Erythroblast (primary cell): ENCODE measurements at regions not wholly inside any gene's neighbourhood (a gene's known extent, or its start where the extent isn't known, plus 50 kb on each side); places are given as distances from the start of the nearest gene placed in this dataset.

ENCODE experiments used
- DNase-seq, 2 experiments: peaks; one replicate each; lab custom pipeline; 2025; lab: John Stamatoyannopoulos, UW
- GATA1 ChIP-seq: IDR thresholded peaks from 2 replicates; pipeline ENCODE4 v1.6.1; 2011; ENCODE audit warnings: low read depth, mild to moderate bottlenecking, control low read depth, low read length, moderate library complexity
- POLR2A ChIP-seq: IDR thresholded peaks from 2 replicates; pipeline ENCODE4 v1.6.1; 2011; ENCODE audit warnings: mild to moderate bottlenecking, low read length

DNA sequence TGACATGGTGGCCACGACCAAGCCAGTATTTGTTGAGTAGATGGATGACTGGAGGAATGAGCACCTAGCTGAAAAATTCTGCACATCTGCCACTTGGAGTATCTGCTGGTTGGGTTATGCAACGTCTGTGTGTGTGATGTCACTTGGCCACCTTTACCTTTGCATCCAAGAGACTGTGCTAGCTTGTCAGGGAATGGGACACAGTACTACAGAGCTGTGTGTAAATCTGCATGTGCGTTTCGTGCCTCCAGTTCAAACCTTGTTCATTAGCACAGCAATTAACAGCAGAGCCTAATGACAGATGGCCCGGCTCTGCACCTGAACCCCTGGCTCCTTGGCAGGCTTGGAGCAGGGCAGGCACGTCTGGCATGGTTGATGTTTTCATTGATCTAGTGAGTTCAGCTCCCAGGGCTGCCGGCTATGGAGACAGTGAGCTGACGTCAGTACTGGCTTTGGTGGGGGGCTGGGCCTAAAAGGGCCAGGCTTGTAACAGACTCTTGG, 188.4 kb upstream of the NAV2 start:
- no peak for DNase-seq

DNA sequence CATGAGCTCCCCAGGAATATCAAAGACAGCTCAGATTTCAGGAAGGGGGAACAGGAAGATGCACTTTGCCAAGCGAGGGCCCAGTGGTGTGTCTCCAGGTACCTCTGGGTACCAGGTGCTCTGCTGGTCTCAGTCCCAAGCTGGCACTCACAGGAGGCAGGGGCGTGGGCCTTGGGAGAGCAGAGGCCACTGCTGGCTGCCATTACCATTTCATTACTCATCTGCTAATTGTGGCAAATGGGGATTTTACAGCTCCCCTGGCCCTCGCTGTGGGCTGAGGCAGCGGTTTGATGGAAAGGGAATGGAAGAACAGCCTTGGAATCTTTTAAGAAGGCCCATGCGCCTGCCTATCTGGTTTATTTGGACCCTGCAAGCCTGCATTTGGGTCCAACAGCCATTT, 192.0 kb upstream of the NAV2 start:
- DNase-seq = no peak
- no peak for TF ChIP-seq POLR2A
- no peak for TF ChIP-seq GATA1

More for the DNA sequence above, 188.4 kb upstream of the NAV2 start:
- TF ChIP-seq GATA1 = no peak
- no peak for TF ChIP-seq POLR2A

DNA sequence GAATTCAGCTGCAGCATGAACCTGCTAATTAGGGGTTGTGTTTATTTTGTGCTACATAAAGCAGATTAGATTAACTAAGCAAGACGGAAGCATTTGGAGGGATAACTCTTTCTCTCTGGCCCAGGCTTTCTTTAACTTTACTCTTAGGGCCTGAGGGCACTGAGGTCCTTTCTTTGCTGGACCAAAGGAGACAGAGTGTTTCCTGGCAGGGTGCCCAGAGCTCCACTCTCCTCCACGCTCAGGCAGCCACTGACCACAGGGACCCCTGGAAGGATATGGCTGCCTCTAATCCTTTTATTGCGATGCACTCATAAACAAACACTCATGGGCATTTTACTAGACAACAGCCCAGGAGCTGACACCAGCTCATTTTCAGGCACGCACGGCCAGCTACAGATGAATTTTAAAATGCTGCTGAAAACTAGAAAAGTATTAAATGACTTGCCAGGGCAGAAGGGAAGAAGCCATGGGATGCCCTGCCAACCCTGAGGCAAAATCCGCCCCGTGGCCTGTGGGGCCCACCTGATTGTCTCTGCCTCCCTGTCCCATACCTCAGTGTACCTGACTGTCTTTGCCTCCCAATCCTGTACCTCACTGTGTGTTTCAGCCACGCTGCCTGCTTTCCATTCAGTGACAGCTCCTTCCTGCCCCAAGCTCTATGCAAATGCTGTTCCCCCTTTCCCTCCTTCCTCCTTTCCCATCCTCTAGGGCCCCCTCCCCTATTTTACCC, 192.6 kb upstream of the NAV2 start:
- TF ChIP-seq GATA1 = no peak
- TF ChIP-seq POLR2A = no peak
- DNase-seq = no peak

DNA sequence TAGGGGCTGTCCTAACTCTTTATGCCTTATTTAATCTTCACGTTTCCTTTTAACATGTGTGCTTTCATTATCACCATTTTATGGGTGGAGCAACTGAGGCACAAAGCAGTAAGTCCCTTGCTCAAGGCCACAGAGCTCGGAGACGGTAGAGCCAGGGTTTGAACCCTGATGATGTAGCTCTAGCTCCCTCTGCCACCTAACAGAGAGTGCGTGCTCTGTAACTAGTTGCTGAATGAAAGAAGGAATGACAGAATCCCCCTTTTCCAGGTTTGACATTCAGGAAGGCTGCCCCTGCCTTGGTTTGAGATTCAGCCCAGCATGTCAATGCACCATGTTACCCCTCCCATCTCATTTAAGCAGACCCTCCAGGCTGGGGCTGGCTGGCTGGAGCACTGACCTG, 193.3 kb upstream of the NAV2 start:
- TF ChIP-seq POLR2A = no peak
- no peak for TF ChIP-seq GATA1
- no peak for DNase-seq

DNA sequence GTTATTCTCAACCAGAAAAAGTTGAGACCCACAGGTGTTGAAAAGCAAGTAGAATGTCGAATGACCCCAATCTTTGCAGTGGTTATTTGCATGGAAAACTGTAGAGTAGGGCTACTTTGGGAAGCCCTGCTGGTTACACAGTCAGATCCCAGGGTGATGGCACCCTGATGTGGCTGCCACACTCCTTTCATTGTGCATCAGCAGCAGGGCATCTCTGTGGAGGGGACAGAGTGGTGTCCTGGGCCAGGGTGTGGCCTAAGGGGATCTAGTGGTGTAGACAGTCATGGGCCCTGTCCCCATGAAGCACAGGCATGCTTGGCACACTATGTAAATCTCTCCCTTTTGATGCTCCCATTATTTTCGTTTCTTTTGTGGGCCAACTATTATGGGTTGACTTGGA, 199.4 kb upstream of the NAV2 start:
- no peak for DNase-seq
- TF ChIP-seq POLR2A (no peak), GATA1 (no peak)

DNA sequence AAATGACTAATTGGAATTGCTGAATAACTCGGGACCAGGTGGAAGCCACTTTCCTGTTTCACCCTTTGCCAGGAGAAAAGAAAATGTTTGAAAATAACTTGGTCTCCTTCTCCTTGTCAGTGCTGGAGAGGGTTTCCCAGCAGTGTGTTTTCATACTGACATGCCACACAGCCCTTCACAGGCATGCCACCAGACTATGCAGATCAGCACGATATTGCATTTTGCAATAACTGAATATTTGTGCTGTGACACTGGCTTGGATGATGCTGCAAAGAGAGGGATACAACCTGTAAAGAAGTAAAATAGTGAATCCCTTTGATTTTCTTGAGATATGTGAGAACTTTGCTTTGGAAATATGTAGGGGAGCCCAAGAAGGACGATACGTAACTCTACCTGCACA, 200.0 kb upstream of the NAV2 start:
- DNase-seq = no peak
- no peak for TF ChIP-seq GATA1
- TF ChIP-seq POLR2A = no peak

DNA sequence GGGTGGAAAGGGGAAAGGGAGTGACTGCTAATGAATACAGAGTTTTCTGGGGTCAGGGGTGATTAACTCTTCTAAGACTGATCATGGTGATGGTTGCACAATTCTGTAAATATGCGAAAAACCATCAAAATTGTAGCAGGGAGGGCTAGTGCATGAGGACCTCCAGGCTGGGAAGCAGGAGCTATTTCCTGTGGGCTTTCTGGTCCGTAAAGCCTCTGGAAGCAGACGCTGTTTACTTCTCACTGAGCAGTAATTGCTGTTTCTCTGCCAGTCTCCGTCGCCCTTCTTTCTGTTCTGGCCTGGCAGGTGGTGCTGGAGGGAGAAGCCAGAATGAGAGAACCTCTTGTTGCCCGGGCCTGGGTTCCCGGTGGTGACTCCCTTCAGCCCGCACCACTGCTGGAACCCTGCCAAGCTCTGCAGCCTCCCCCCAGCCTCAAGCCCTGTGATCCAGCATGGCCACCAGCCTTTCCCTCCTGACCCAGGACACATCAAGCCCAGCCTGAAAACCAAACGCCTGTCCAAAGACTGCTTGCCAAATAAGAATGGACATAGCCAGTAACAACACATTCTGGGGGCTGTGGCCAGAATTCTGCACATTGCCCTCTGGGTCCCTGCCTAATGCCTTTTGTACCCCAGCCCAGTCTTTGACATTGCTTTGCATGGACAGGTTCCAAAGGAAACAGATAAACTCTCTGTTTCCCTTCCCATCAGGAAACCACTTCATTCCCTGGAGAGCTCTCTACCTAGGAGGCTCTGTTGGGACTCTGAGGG, 201.0 kb upstream of the NAV2 start:
- TF ChIP-seq POLR2A (no peak), GATA1 (no peak)
- no peak for DNase-seq

DNA sequence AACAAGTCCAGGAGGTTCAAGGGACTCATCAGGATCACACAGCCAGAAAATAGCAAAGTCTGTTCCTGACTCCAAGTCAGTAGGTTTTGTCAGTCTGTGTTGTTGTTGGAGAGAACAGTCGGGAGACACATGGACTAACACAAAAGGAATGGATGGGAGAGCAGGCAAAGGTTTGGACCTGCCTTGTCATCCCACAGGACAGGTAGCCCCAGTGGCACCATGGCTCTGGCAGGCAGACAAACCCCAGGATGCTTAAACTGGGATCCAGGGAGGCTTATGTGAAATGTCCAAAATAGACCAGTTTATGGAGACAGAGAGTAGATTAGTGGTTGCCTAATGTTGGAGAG, 201.6 kb upstream of the NAV2 start:
- TF ChIP-seq GATA1 = no peak
- no peak for TF ChIP-seq POLR2A
- DNase-seq = no peak

DNA sequence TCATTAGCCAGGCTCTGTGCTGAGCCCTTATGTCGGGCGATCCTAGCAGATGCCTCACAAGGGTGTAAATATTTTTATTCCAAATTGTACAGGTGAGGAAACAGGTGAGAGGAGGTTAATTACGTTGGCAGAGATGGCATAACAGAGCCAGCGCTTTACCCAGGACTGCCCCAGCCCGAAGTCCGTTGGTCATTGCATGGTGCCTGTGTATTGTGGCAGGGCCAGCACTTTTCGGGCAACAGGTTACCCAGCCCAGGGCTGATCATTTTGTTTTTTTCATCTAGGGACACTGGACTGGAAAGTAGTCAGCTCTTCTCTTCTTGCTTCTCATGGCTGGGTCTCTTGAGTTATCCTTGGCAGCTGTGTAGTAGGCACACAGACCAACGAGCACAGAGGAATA, 202.2 kb upstream of the NAV2 start:
- TF ChIP-seq GATA1 = no peak
- TF ChIP-seq POLR2A = no peak
- DNase-seq = no peak

DNA sequence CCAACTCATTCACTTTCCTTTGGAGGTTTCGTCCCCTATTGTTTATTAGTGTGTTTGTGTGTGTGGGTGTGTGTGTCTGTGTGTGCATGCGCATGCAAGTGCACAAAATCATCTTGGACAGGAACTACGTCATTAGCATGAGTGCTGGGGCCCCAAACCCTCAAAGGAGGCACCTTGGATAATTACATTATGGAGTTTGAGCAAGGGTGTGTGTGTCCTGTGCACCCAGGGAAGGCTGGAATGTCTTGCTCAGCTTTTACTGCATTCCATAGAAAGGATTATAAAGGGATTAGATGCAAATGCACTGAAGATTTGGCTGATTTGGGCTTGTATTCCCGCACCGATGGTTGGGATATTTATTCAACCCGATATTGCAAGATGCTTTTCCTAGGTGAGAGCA, 203.4 kb upstream of the NAV2 start:
- DNase-seq = no peak
- TF ChIP-seq POLR2A (no peak), GATA1 (no peak)

DNA sequence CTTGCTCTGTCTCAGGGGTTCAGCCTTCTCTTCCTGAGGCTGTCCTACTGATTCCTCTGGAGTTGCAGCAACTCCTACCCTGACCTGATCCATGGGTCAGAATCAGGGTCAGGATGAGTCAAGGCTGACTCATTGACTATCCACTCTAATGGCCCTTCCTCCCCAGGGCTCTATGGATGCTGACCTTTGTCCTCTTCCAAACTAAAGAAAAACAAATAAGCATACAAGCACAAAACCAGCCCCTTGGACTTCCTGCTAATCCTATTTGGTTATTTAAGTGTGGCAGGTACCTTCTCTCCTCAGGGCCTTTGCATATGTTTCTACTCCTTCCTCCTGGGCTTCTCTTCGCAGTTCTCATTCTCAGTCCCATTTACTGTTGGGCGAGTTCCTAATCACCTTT, 204.5 kb upstream of the NAV2 start:
- TF ChIP-seq POLR2A = no peak
- no peak for TF ChIP-seq GATA1
- no peak for DNase-seq

DNA sequence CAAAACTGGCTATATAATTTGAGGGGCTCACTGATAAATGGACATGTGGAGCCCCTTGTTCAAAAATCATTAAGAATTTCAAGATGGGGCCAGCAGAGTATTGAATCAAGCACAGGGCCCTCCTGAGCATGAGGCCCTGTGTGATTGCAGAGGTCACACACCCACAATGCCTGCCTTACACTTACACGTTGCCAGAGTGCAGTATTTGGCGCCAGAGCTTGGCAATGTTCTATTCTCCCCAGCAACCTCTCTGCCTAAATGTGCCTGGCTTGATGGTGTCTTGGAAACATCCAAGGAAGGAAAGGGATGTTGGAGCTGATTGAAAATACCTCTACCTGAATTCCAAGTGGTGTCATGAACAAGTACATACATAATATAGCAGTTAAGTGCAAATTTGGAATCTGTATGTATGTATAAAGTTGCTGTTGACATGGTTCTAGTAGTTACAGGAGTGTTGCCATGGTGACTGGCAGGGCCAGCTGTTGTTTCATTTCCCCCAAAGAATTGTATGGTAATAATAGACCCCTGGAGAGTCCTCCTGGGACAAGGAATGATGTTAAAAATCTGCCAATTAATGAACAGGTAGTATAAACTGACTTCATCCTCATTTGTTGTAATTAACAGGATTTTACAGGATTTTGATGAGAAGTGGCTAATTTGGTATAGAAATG, 205.7 kb upstream of the NAV2 start:
- DNase-seq = no peak
- TF ChIP-seq GATA1 (no peak), POLR2A (no peak)

DNA sequence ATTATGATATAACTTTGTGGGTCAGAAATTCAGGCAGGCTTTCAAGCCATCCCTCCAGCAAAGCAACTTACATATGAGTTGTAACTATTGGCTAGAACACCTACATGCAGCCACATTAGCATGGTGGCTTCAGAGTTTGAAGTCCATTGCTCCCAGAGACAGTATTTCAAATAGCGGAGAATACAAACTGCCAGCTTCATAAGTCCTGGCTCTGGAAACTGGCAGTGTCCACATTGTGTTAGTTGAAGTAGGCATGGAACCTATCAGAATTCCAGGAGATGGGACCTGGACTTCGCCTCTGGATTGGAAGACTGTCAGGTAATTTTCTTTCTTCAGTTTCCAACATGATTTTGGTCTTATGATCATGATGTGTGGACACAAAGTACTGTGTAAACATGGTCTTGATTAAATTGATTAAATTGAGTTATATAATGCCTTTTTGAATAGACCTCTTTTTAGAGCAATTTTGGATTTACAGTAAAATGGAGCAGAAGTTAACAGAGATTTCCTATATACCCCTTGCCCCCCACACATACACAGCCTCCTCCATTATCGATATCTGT, 209.9 kb upstream of the NAV2 start:
- no peak for TF ChIP-seq GATA1
- TF ChIP-seq POLR2A = no peak
- DNase-seq = no peak

DNA sequence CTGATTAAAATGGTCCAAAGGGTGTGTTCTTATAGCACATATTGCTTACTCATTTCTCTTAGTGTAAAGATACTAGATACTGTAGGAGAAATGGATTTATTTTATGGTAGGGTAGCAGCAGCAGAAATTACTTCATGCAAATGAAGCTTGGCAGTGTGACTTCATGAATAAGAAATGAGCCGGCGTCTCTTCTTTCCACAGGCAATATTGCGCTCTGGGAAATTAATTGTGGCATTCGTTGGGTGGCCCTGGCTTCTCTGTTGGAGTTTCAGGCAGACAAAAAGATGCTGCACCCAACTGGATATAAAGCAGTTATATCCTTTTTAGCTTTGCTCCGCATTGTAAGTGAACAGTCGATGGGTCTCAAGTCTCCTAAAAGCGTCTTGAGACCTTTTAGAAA, 211.0 kb upstream of the NAV2 start:
- TF ChIP-seq POLR2A = no peak
- no peak for TF ChIP-seq GATA1
- DNase-seq = no peak

DNA sequence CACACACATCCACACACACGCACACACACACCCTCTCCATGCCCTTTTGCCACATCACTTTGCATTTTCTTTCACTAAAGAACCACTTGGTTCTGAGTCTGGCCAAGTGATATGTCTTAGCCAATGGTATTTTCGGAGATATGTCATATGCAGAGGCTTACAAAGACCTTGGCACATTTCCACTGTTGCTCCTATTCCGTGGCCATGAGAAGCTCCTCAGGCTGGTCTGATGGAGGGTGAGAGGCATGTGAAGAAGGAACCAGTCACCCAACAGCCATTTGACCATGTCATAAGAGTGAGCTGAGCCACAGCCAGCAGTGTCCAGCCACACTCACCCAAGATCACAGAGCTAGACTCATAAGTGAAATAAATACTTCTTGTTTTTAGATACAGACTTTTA, 212.6 kb upstream of the NAV2 start:
- TF ChIP-seq POLR2A = no peak
- no peak for TF ChIP-seq GATA1
- no peak for DNase-seq
